ENCODE measurements at regions not wholly inside any gene's neighbourhood (a gene's known extent, or its start where the extent isn't known, plus 50 kb on each side); places are given as distances from the start of the nearest gene placed in this dataset.

DNA sequence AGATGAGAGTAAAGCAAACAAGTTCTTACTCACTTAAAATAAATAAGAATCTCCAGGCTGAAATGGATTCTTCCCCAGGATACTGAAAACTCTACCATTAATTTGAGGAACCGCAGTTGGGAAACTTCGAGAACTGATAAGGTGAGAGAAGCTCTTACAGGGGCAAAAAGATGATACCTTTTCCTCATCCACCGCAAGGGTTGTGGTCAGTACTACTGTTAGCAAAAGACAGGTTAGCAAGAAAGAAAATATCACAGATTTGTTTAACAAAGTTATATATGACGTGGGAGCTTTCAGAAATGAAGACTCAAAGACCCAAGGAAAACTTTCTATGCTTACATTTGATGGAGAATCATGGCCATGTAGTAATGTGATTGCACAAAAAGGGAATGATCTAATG, 441.6 kb downstream of the PCNX1 start:
- no peak overlapping the region for H2AFZ ChIP-seq (ENCODE audit: low read length)
- no peak overlapping the region for H3K27ac ChIP-seq (ENCODE audit: low read depth, low read length, poor library complexity, severe bottlenecking)
- H3K4me2 ChIP-seq (ENCODE audit: low read length): no peak overlapping the region
- no peak overlapping the region for H3K4me3 ChIP-seq (ENCODE audit: low read depth, low read length, poor library complexity, severe bottlenecking)
- peaks cover 23% of the 10 kb centered on the region for H3K36me3 ChIP-seq (ENCODE audit: insufficient read depth, low read length)
- no peaks in the 10 kb centered on the region for H3K4me1 ChIP-seq (ENCODE audit: insufficient read depth, low read length, poor library complexity, severe bottlenecking)
- H3K9me3 ChIP-seq (ENCODE audit: low read length): peaks cover 8% of the 10 kb centered on the region; the same call in 1 of the 2 replicates
- no peaks in the 10 kb centered on the region for H3K9me2 ChIP-seq (ENCODE audit: insufficient read depth, low read length)
- intact Hi-C loops (cut with micrococcal nuclease; ENCODE audit: unreplicated experiment): no loop called here
- no TSS peak for BruUV-seq (replicated peaks)
- H3K79me2 ChIP-seq (ENCODE audit: insufficient read depth, low read depth, low read length): peaks cover 46% of the 10 kb centered on the region
- TF ChIP-seq, protein P1, sequence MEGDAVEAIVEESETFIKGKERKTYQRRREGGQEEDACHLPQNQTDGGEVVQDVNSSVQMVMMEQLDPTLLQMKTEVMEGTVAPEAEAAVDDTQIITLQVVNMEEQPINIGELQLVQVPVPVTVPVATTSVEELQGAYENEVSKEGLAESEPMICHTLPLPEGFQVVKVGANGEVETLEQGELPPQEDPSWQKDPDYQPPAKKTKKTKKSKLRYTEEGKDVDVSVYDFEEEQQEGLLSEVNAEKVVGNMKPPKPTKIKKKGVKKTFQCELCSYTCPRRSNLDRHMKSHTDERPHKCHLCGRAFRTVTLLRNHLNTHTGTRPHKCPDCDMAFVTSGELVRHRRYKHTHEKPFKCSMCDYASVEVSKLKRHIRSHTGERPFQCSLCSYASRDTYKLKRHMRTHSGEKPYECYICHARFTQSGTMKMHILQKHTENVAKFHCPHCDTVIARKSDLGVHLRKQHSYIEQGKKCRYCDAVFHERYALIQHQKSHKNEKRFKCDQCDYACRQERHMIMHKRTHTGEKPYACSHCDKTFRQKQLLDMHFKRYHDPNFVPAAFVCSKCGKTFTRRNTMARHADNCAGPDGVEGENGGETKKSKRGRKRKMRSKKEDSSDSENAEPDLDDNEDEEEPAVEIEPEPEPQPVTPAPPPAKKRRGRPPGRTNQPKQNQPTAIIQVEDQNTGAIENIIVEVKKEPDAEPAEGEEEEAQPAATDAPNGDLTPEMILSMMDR (conservative IDR thresholded peaks at IDR 0.05; ENCODE audit: low read length): no peak
- no peak for TF ChIP-seq EZH2phosphoT487 (IDR thresholded peaks at IDR 0.05; ENCODE audit: borderline replicate concordance, low read depth, low read length)
- ChIA-PET POLR2A (no interaction called here), CTCF (ENCODE audit: unreplicated experiment) (no interaction called here)
- DNase-seq (ENCODE audit: low spot score): no peak
- H4K20me1 ChIP-seq (ENCODE audit: insufficient read depth, low read length): no peaks in the 10 kb centered on the region; the same call in 1 of the 2 replicates

DNA sequence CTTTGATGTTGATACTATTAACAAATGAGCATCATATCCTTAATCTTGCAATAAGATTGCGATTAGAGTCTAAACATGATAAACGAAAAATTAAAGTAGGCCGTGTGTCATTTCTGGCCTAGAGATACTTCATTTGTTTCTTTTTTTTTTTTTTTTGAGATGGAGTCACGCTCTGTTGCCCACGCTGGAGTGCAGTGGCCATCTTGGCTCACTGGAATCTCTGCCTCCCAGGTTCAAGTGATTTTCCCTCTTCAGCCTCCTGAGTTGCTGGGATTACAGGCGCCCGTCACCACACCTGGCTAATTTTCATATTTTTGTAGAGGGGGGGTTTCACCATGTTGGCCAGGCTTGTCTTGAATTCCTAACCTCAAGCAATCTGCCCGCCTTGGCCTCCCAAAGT, 446.9 kb downstream of the PCNX1 start:
- intact Hi-C loops (cut with micrococcal nuclease; ENCODE audit: unreplicated experiment): no loop called here
- Histone ChIP-seq H4K20me1 (ENCODE audit: insufficient read depth, low read length) (no peaks in the 10 kb centered on the region), H3K9me3 (ENCODE audit: low read length) (peaks cover 5% of the 10 kb centered on the region; the same call in 1 of the 2 replicates), H3K36me3 (ENCODE audit: insufficient read depth, low read length) (peaks cover 44% of the 10 kb centered on the region), H3K4me2 (ENCODE audit: low read length) (no peak overlapping the region), H3K4me1 (ENCODE audit: insufficient read depth, low read length, poor library complexity, severe bottlenecking) (peaks cover 14% of the 10 kb centered on the region), H3K27ac (ENCODE audit: low read depth, low read length, poor library complexity, severe bottlenecking) (no peak overlapping the region), H3K79me2 (ENCODE audit: insufficient read depth, low read depth, low read length) (peaks cover 23% of the 10 kb centered on the region; the same call in 1 of the 2 replicates), H3K9me2 (ENCODE audit: insufficient read depth, low read length) (no peaks in the 10 kb centered on the region), H3K4me3 (ENCODE audit: low read depth, low read length, poor library complexity, severe bottlenecking) (no peak overlapping the region), H2AFZ (ENCODE audit: low read length) (no peak overlapping the region)
- BruUV-seq (replicated peaks): no TSS peak
- CTCF ChIA-PET (ENCODE audit: unreplicated experiment): no interaction called here
- TF ChIP-seq, protein P1 (conservative IDR thresholded peaks at IDR 0.05; ENCODE audit: low read length): no peak
- TF ChIP-seq EZH2phosphoT487 (IDR thresholded peaks at IDR 0.05; ENCODE audit: borderline replicate concordance, low read depth, low read length): no peak
- DNase-seq (ENCODE audit: low spot score): no peak
- POLR2A ChIA-PET: interaction anchor here (0.6 kb wide), 1 partner anchor 47 kb away, joined by 3 read pairs; no protein-coding TSS in a partner anchor

DNA sequence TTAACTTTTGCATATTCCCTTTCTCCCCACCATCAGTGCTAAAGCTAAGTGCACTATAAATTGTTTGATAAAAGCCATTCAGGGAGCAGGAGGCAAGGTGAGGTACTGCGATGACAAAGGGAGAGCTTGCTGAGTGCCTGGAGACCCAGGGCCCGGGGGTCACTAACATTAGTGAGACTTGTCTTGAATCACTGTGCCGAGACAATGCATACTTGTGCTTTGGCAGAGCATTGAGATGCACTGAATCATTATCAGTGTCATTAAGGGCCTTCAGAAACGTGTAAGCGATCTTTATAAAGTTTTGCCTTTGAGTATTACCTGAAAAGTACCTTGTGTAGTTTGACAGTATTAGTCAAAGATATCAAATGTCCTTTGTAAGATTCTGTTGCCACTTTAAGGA, 447.5 kb downstream of the PCNX1 start:
- ChIA-PET CTCF (ENCODE audit: unreplicated experiment) (no interaction called here), POLR2A (interaction anchor here (0.6 kb wide), 1 partner anchor 47 kb away, joined by 3 read pairs; no protein-coding TSS in a partner anchor)
- TF ChIP-seq, protein P1 (conservative IDR thresholded peaks at IDR 0.05; ENCODE audit: low read length): no peak
- no peak for TF ChIP-seq EZH2phosphoT487 (IDR thresholded peaks at IDR 0.05; ENCODE audit: borderline replicate concordance, low read depth, low read length)
- intact Hi-C loops (cut with micrococcal nuclease; ENCODE audit: unreplicated experiment): no loop called here
- Histone ChIP-seq H4K20me1 (ENCODE audit: insufficient read depth, low read length) (no peaks in the 10 kb centered on the region), H3K4me1 (ENCODE audit: insufficient read depth, low read length, poor library complexity, severe bottlenecking) (peaks cover 18% of the 10 kb centered on the region), H3K9me2 (ENCODE audit: insufficient read depth, low read length) (no peaks in the 10 kb centered on the region), H2AFZ (ENCODE audit: low read length) (no peak overlapping the region), H3K36me3 (ENCODE audit: insufficient read depth, low read length) (peaks cover 46% of the 10 kb centered on the region), H3K9me3 (ENCODE audit: low read length) (peaks cover 5% of the 10 kb centered on the region; the same call in 1 of the 2 replicates), H3K4me3 (ENCODE audit: low read depth, low read length, poor library complexity, severe bottlenecking) (no peak overlapping the region), H3K4me2 (ENCODE audit: low read length) (no peak overlapping the region), H3K79me2 (ENCODE audit: insufficient read depth, low read depth, low read length) (peaks cover 23% of the 10 kb centered on the region; the same call in 1 of the 2 replicates), H3K27ac (ENCODE audit: low read depth, low read length, poor library complexity, severe bottlenecking) (no peak overlapping the region)
- BruUV-seq (replicated peaks): no TSS peak
- no peak for DNase-seq (ENCODE audit: low spot score)
